Naive thymus-derived CD8-positive, alpha-beta T cell (primary cell): ENCODE measurements at regions not wholly inside any gene's neighbourhood (a gene's known extent, or its start where the extent isn't known, plus 50 kb on each side); places are given as distances from the start of the nearest gene placed in this dataset.
"Not testable (repeated sequence)": the region's sequence is repeated elsewhere in the genome, so short reads cannot be mapped to it uniquely, and the experiment has no call there.

Experiments used
- ATAC-seq, 2 donors: fragments of 150-1000 bp; cut with Tn5 transposase in 1 of 2; sonication (Bioruptor Pico), chemical (Tn5 transposase) in 1 of 2; 1 replicate in 1 of 2; 2 replicates in 1 of 2; pipeline ENCODE4 v1.10.0; 2021; ENCODE audit warnings: mild to moderate bottlenecking in 2 of 2, moderate library complexity in 2 of 2
- POLR2A ChIA-PET: fragments of 350-600 bp; sonication (Branson Sonifier 250); formaldehyde crosslinking; loops from one replicate; lab custom pipeline; 2021; ENCODE audit warnings: antibody characterized with exemption; lab: Charles Lee
- DNase-seq, 10 donors: peaks; one replicate each; pipeline versions ENCODE4 v3.0.0 to v3.0.0-alpha.2; 2020 to 2022
- H3K27ac Mint-ChIP-seq, 10 donors: one replicate each; pipeline ENCODE4 v1.8.0; 2020 to 2022; ENCODE audit warnings: mild to moderate bottlenecking in 10 of 10, mixed read lengths in 10 of 10, moderate library complexity in 4 of 10, inconsistent platforms in 1 of 10
- H3K27me3 Mint-ChIP-seq, 5 donors: one replicate each; pipeline ENCODE4 v1.8.0; 2021 to 2022; ENCODE audit warnings: mixed read lengths in 5 of 5
- H3K36me3 Mint-ChIP-seq, 3 donors: one replicate each; pipeline ENCODE4 v1.8.0; 2020 to 2022; ENCODE audit warnings: mixed read lengths in 3 of 3, mild to moderate bottlenecking in 2 of 3, inconsistent platforms in 1 of 3
- H3K4me1 Mint-ChIP-seq, 4 donors: one replicate each; pipeline ENCODE4 v1.8.0; 2021 to 2022; ENCODE audit warnings: mixed read lengths in 4 of 4
- H3K4me3 Mint-ChIP-seq, 10 donors: one replicate each; pipeline ENCODE4 v1.8.0; 2020 to 2022; ENCODE audit warnings: mild to moderate bottlenecking in 10 of 10, mixed read lengths in 10 of 10, moderate library complexity in 6 of 10, inconsistent platforms in 1 of 10
- H3K9me3 Mint-ChIP-seq, 9 donors: one replicate each; pipeline ENCODE4 v1.8.0; 2020 to 2022; ENCODE audit warnings: mixed read lengths in 9 of 9, mild to moderate bottlenecking in 3 of 9, inconsistent platforms in 1 of 9, moderate library complexity in 1 of 9

- H3K36me3 Mint-ChIP-seq: no peaks in the 10 kb centered on the region
- no peak overlapping the region for H3K27ac Mint-ChIP-seq
- peaks cover 16 to 62% (median 28%) of the 10 kb centered on the region in 5 donors for H3K27me3 Mint-ChIP-seq
- POLR2A ChIA-PET: interaction anchor here (0.6 kb wide), 1 partner anchor 405 kb away, joined by 3 read pairs; no protein-coding TSS in a partner anchor
- no peak for DNase-seq
- ATAC-seq: no peak
- no peaks in the 10 kb centered on the region for H3K4me1 Mint-ChIP-seq
- H3K9me3 Mint-ChIP-seq: peaks cover 0 to 3% (median 0%) of the 10 kb centered on the region in 9 donors
- H3K4me3 Mint-ChIP-seq: no peak overlapping the region
Measured at GRCh38 chr2:118755901-118756300, 91.5 kb downstream of the EN1 start.

GRCh38 chr2:118755384-118755783 lies 92.1 kb downstream of the EN1 start:
- ATAC-seq (no peak), DNase-seq (no peak)
- no peak overlapping the region for H3K4me3 Mint-ChIP-seq
- H3K36me3 Mint-ChIP-seq: no peaks in the 10 kb centered on the region
- POLR2A ChIA-PET: interaction anchor here (0.6 kb wide), 1 partner anchor 405 kb away, joined by 3 read pairs; no protein-coding TSS in a partner anchor
- no peaks in the 10 kb centered on the region for H3K4me1 Mint-ChIP-seq
- peaks cover 0 to 3% (median 0%) of the 10 kb centered on the region in 9 donors for H3K9me3 Mint-ChIP-seq
- peaks cover 15 to 65% (median 25%) of the 10 kb centered on the region in 5 donors for H3K27me3 Mint-ChIP-seq
- no peak overlapping the region for H3K27ac Mint-ChIP-seq

DNA sequence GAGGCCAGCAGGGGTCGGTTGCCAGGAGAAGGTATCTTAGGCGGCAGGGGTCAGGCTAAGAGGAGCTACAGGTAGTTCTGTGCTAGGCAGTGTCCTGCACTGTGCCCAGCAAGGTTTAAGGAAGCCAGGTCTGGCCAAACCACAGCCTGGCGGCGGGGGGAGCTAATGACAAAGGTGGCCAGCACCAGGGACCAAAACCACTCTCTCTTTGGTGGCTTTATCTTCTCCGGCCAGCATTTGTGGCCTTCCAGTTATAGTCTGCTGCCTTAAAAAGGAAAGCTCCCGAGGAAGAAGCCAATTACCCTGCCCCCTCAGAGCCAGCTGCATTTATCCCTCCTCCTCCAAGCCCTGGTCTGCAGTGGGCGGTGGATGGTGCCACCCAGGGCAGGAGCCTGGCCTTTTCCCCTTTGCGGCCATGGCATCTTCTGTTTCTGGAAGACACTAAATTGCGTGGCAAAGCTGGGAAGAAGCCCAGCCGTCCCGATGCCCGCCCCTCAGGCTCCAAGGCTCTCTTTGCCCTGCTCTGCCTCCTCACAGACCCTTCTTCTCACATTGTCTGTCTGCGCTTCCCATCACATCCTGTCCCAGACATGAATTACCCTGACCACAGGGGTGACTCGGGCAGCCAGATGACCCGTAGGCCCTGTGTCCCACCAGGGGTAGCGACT lies 94.6 kb downstream of the EN1 start:
- POLR2A ChIA-PET: no interaction called here
- no peaks in the 10 kb centered on the region for H3K4me1 Mint-ChIP-seq
- peaks cover 5 to 71% (median 23%) of the 10 kb centered on the region in 5 donors for H3K27me3 Mint-ChIP-seq
- peaks cover 0 to 4% (median 0%) of the 10 kb centered on the region in 9 donors for H3K9me3 Mint-ChIP-seq
- no peak overlapping the region for H3K4me3 Mint-ChIP-seq
- no peak overlapping the region for H3K27ac Mint-ChIP-seq
- ATAC-seq (no peak), DNase-seq (no peak)
- no peaks in the 10 kb centered on the region for H3K36me3 Mint-ChIP-seq

DNA sequence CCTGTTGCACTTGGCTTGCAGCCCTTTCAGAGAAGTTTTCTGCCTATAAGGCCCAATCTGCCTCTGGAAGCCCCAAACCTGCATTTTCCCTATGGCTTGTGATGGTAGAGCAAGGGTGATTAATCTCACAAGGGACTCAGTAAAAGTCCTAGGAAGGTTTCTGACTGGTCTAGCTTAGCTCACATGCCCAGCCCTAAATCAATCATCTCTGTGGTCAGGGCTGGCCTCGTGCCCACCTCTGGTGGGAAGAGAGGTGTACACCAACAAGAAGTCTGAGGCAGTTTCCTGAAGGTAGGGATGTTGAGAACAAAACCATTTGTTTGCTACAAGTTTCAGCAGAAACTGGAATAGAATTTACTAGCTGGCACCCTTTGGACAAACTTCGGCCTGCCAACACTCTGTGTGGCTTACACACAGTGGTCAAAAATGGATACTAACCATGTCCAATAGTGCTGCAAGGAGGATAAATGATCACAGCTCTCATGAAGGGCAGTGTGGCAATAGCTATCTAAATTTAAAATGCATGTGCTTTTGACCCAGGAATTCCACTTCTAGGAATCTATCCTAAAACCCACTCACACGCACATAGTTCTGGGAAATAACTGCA lies 96.4 kb downstream of the EN1 start:
- POLR2A ChIA-PET: no interaction called here
- H3K36me3 Mint-ChIP-seq: no peaks in the 10 kb centered on the region
- ATAC-seq (no peak), DNase-seq (no peak)
- peaks cover 0 to 13% (median 5%) of the 10 kb centered on the region in 9 donors for H3K9me3 Mint-ChIP-seq
- H3K4me3 Mint-ChIP-seq: no peak overlapping the region
- no peak overlapping the region for H3K27ac Mint-ChIP-seq
- peaks cover 6 to 65% (median 21%) of the 10 kb centered on the region in 5 donors for H3K27me3 Mint-ChIP-seq
- H3K4me1 Mint-ChIP-seq: no peaks in the 10 kb centered on the region

- Mint-ChIP-seq H3K4me1 (no peaks in the 10 kb centered on the region), H3K27me3 (peaks cover 7 to 67% (median 22%) of the 10 kb centered on the region in 5 donors), H3K9me3 (peaks cover 0 to 35% (median 22%) of the 10 kb centered on the region in 9 donors), H3K36me3 (peaks cover 0 to 16% (median 0%) of the 10 kb centered on the region in 3 donors), H3K27ac (peak overlapping the region in 1 of 10 donors; percentile 40), H3K4me3 (no peak overlapping the region)
- POLR2A ChIA-PET: no interaction called here
- DNase-seq: no peak
- ATAC-seq: no peak
Measured at GRCh38 chr2:118748245-118748885, 99.1 kb downstream of the EN1 start.

- POLR2A ChIA-PET: no interaction called here
- Mint-ChIP-seq H3K4me3 (no peak overlapping the region), H3K36me3 (peaks cover 0 to 18% (median 0%) of the 10 kb centered on the region in 3 donors), H3K9me3 (peaks cover 0 to 40% (median 22%) of the 10 kb centered on the region in 9 donors), H3K27ac (peak overlapping the region in 1 of 10 donors; percentile 66), H3K4me1 (no peaks in the 10 kb centered on the region), H3K27me3 (peaks cover 7 to 59% (median 19%) of the 10 kb centered on the region in 5 donors)
- DNase-seq: no peak
- no peak for ATAC-seq
Measured at GRCh38 chr2:118747637-118748036, 99.8 kb downstream of the EN1 start.

- POLR2A ChIA-PET: no interaction called here
- peaks cover 0 to 40% (median 22%) of the 10 kb centered on the region in 9 donors for H3K9me3 Mint-ChIP-seq
- ATAC-seq (no peak), DNase-seq (no peak)
- peak overlapping the region in 1 of 10 donors; percentile 66 for H3K27ac Mint-ChIP-seq
- no peak overlapping the region for H3K4me3 Mint-ChIP-seq
- H3K27me3 Mint-ChIP-seq: peaks cover 8 to 54% (median 21%) of the 10 kb centered on the region in 5 donors
- H3K36me3 Mint-ChIP-seq: peaks cover 0 to 18% (median 0%) of the 10 kb centered on the region in 3 donors
- no peaks in the 10 kb centered on the region for H3K4me1 Mint-ChIP-seq
Measured at GRCh38 chr2:118747066-118747465, 100.4 kb downstream of the EN1 start.

GRCh38 chr2:118744682-118745181 lies 102.7 kb downstream of the EN1 start:
- H3K27ac Mint-ChIP-seq, H3K4me1 Mint-ChIP-seq, DNase-seq, ATAC-seq, H3K4me3 Mint-ChIP-seq, POLR2A ChIA-PET: not testable (repeated sequence)
- Mint-ChIP-seq H3K36me3 (peaks cover 0 to 18% (median 0%) of the 10 kb centered on the region in 3 donors), H3K27me3 (peaks cover 6 to 50% (median 14%) of the 10 kb centered on the region in 5 donors), H3K9me3 (peaks cover 0 to 40% (median 22%) of the 10 kb centered on the region in 9 donors)

- Mint-ChIP-seq H3K4me1 (no peaks in the 10 kb centered on the region), H3K27ac (no peak overlapping the region), H3K4me3 (no peak overlapping the region), H3K9me3 (peaks cover 0 to 10% (median 2%) of the 10 kb centered on the region in 9 donors), H3K36me3 (peaks cover 0 to 5% (median 0%) of the 10 kb centered on the region in 3 donors), H3K27me3 (peaks cover 13 to 37% (median 29%) of the 10 kb centered on the region in 5 donors)
- no peak for ATAC-seq
- POLR2A ChIA-PET: no interaction called here
- DNase-seq: no peak
Measured at GRCh38 chr2:118738524-118739308, 108.7 kb downstream of the EN1 start.

GRCh38 chr2:118738106-118738505 lies 109.3 kb downstream of the EN1 start:
- peaks cover 0 to 6% (median 2%) of the 10 kb centered on the region in 9 donors for H3K9me3 Mint-ChIP-seq
- no peaks in the 10 kb centered on the region for H3K36me3 Mint-ChIP-seq
- DNase-seq (no peak), ATAC-seq (no peak)
- POLR2A ChIA-PET: no interaction called here
- H3K4me3 Mint-ChIP-seq: no peak overlapping the region
- H3K4me1 Mint-ChIP-seq: no peaks in the 10 kb centered on the region
- peaks cover 13 to 37% (median 31%) of the 10 kb centered on the region in 5 donors for H3K27me3 Mint-ChIP-seq
- no peak overlapping the region for H3K27ac Mint-ChIP-seq

- Mint-ChIP-seq H3K27me3 (peaks cover 12 to 41% (median 31%) of the 10 kb centered on the region in 5 donors), H3K36me3 (no peaks in the 10 kb centered on the region), H3K4me1 (no peaks in the 10 kb centered on the region), H3K4me3 (no peak overlapping the region), H3K27ac (no peak overlapping the region), H3K9me3 (peaks cover 0 to 3% (median 0%) of the 10 kb centered on the region in 9 donors)
- POLR2A ChIA-PET: no interaction called here
- ATAC-seq: no peak
- no peak for DNase-seq
Measured at GRCh38 chr2:118737684-118738083, 109.8 kb downstream of the EN1 start.

DNA sequence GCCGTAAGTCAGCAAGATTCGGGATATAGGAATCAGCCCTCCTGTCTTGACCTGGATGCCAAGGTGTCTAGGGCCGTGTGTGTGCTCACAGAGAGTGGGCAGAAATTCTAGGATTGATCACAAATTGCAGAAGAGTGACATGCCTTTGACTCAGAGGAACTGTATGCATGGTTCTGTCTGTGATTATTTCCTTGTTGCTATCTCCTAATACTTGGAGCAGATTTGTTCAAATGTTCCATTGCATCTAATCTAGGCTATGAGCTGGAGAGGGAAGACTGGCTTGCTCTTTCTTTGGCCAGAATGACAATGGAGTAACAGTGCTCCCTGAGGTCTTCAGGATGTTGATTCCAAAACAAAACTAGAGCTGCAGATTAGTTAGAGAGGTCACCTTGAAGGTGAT lies 115.0 kb downstream of the EN1 start:
- Mint-ChIP-seq H3K27me3 (peaks cover 0 to 22% (median 10%) of the 10 kb centered on the region in 5 donors), H3K4me3 (no peak overlapping the region), H3K36me3 (no peaks in the 10 kb centered on the region), H3K4me1 (no peaks in the 10 kb centered on the region), H3K9me3 (peaks cover 0 to 12% (median 3%) of the 10 kb centered on the region in 9 donors), H3K27ac (no peak overlapping the region)
- ATAC-seq: no peak
- POLR2A ChIA-PET: no interaction called here
- no peak for DNase-seq
